ENCODE measurements at regions not wholly inside any gene's neighbourhood (a gene's known extent, or its start where the extent isn't known, plus 50 kb on each side); places are given as distances from the start of the nearest gene placed in this dataset.

- Histone ChIP-seq H3F3A (ENCODE audit: insufficient read depth, low read length, poor library complexity, severe bottlenecking) (no peaks in the 10 kb centered on the region), H2AFZ (ENCODE audit: low read depth, low read length) (no peak overlapping the region), H3K36me3 (ENCODE audit: insufficient read depth, low read length) (no peaks in the 10 kb centered on the region), H3K4me2 (ENCODE audit: low read length) (no peak overlapping the region), H3K9me2 (ENCODE audit: insufficient read depth, low read length) (no peaks in the 10 kb centered on the region), H3K9me3 (ENCODE audit: low read length) (no peaks in the 10 kb centered on the region), H3K79me2 (replicated peaks; ENCODE audit: insufficient read depth, low read length) (no peaks in the 10 kb centered on the region), H4K20me1 (ENCODE audit: insufficient read depth) (no peaks in the 10 kb centered on the region), H3K27me3 (ENCODE audit: insufficient read depth, low read depth, low read length) (no peaks in the 10 kb centered on the region), H3K9ac (ENCODE audit: low read length) (no peak overlapping the region), H3K4me3 (ENCODE audit: low read length) (no peak overlapping the region), H3K27ac (ENCODE audit: low read length) (no peak overlapping the region)
- TF ChIP-seq EP300 (conservative IDR thresholded peaks at IDR 0.05; ENCODE audit: poor library complexity, severe bottlenecking), result no peak
- no peak for TF ChIP-seq POLR2AphosphoS5 (IDR thresholded peaks at IDR 0.05)
- TF ChIP-seq MXI1 (conservative IDR thresholded peaks at IDR 0.05; ENCODE audit: poor library complexity, severe bottlenecking), result no peak
- TF ChIP-seq, protein P1, sequence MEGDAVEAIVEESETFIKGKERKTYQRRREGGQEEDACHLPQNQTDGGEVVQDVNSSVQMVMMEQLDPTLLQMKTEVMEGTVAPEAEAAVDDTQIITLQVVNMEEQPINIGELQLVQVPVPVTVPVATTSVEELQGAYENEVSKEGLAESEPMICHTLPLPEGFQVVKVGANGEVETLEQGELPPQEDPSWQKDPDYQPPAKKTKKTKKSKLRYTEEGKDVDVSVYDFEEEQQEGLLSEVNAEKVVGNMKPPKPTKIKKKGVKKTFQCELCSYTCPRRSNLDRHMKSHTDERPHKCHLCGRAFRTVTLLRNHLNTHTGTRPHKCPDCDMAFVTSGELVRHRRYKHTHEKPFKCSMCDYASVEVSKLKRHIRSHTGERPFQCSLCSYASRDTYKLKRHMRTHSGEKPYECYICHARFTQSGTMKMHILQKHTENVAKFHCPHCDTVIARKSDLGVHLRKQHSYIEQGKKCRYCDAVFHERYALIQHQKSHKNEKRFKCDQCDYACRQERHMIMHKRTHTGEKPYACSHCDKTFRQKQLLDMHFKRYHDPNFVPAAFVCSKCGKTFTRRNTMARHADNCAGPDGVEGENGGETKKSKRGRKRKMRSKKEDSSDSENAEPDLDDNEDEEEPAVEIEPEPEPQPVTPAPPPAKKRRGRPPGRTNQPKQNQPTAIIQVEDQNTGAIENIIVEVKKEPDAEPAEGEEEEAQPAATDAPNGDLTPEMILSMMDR (IDR thresholded peaks at IDR 0.05; ENCODE audit: poor library complexity, severe bottlenecking), result no peak
- no peak for TF ChIP-seq RAD21 (conservative IDR thresholded peaks at IDR 0.05)
These were observed 135.6 kb downstream of the RAB38 start for GRCh38 chr11:88039476-88040147.

- no peak overlapping the region for H3K4me3 ChIP-seq (ENCODE audit: low read length)
- no peaks in the 10 kb centered on the region for H3K27me3 ChIP-seq (ENCODE audit: insufficient read depth, low read depth, low read length)
- H4K20me1 ChIP-seq (ENCODE audit: insufficient read depth), result no peaks in the 10 kb centered on the region
- no peaks in the 10 kb centered on the region for H3F3A ChIP-seq (ENCODE audit: insufficient read depth, low read length, poor library complexity, severe bottlenecking)
- TF ChIP-seq EZH2 (IDR thresholded peaks at IDR 0.05; ENCODE audit: borderline replicate concordance, insufficient read depth, low read length, poor library complexity, severe bottlenecking), result no peak
- TF ChIP-seq, protein P2, sequence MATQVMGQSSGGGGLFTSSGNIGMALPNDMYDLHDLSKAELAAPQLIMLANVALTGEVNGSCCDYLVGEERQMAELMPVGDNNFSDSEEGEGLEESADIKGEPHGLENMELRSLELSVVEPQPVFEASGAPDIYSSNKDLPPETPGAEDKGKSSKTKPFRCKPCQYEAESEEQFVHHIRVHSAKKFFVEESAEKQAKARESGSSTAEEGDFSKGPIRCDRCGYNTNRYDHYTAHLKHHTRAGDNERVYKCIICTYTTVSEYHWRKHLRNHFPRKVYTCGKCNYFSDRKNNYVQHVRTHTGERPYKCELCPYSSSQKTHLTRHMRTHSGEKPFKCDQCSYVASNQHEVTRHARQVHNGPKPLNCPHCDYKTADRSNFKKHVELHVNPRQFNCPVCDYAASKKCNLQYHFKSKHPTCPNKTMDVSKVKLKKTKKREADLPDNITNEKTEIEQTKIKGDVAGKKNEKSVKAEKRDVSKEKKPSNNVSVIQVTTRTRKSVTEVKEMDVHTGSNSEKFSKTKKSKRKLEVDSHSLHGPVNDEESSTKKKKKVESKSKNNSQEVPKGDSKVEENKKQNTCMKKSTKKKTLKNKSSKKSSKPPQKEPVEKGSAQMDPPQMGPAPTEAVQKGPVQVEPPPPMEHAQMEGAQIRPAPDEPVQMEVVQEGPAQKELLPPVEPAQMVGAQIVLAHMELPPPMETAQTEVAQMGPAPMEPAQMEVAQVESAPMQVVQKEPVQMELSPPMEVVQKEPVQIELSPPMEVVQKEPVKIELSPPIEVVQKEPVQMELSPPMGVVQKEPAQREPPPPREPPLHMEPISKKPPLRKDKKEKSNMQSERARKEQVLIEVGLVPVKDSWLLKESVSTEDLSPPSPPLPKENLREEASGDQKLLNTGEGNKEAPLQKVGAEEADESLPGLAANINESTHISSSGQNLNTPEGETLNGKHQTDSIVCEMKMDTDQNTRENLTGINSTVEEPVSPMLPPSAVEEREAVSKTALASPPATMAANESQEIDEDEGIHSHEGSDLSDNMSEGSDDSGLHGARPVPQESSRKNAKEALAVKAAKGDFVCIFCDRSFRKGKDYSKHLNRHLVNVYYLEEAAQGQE (IDR thresholded peaks at IDR 0.05; ENCODE audit: borderline replicate concordance), result no peak
- TF ChIP-seq EP300 (conservative IDR thresholded peaks at IDR 0.05; ENCODE audit: poor library complexity, severe bottlenecking), result no peak
- no peak for TF ChIP-seq SMC3 (conservative IDR thresholded peaks at IDR 0.05; ENCODE audit: poor library complexity)
- no peak for TF ChIP-seq RAD21 (conservative IDR thresholded peaks at IDR 0.05)
- no peak for TF ChIP-seq TAF1 (IDR thresholded peaks at IDR 0.05; ENCODE audit: low read depth)
- no peak for TF ChIP-seq MXI1 (conservative IDR thresholded peaks at IDR 0.05; ENCODE audit: poor library complexity, severe bottlenecking)
- TF ChIP-seq POLR2AphosphoS5 (IDR thresholded peaks at IDR 0.05), result no peak
- TF ChIP-seq, protein P1 (IDR thresholded peaks at IDR 0.05; ENCODE audit: poor library complexity, severe bottlenecking), result no peak
- H3K36me3 ChIP-seq (ENCODE audit: insufficient read depth, low read length), result no peaks in the 10 kb centered on the region
- no peaks in the 10 kb centered on the region for H3K9me3 ChIP-seq (ENCODE audit: low read length)
- no peak overlapping the region for H3K27ac ChIP-seq (ENCODE audit: low read length)
- H2AFZ ChIP-seq (ENCODE audit: low read depth, low read length), result no peak overlapping the region
- no peaks in the 10 kb centered on the region for H3K9me2 ChIP-seq (ENCODE audit: insufficient read depth, low read length)
- no peaks in the 10 kb centered on the region for H3K79me2 ChIP-seq (replicated peaks; ENCODE audit: insufficient read depth, low read length)
- no peak overlapping the region for H3K4me2 ChIP-seq (ENCODE audit: low read length)
- H3K9ac ChIP-seq (ENCODE audit: low read length), result no peak overlapping the region
These were observed 137.2 kb downstream of the RAB38 start for GRCh38 chr11:88038063-88038462.

All from neural cell (in vitro differentiated cells).